GM21515 (cell line): ENCODE measurements at regions not wholly inside any gene's neighbourhood (a gene's known extent, or its start where the extent isn't known, plus 50 kb on each side); places are given as distances from the start of the nearest gene placed in this dataset.

Experiments
- ATAC-seq: cut with Tn5 transposase; IDR thresholded peaks from one replicate; pipeline ENCODE4 v1.9.1; 2021; ENCODE audit not compliant: unreplicated experiment

DNA sequence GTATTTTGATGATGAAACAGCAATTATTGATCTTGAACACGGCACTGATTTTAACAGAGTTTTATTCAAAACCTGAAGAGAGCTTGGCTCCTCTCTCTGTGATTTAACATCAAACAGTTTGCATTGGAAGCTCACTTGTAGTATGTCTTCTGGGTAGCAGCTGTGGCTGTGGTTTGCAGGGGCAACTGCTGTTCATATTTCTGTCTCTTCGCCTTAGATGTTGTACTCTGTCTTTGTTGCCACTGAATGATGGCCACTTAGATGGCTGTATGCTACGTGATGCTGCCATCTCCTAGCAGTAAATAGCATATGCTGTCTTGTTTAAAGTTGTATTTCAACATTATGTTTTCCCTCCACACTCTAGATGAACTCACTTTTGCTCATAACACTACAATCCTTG lies 1743.0 kb upstream of the TENM3 start:
- ATAC-seq: no peak

DNA sequence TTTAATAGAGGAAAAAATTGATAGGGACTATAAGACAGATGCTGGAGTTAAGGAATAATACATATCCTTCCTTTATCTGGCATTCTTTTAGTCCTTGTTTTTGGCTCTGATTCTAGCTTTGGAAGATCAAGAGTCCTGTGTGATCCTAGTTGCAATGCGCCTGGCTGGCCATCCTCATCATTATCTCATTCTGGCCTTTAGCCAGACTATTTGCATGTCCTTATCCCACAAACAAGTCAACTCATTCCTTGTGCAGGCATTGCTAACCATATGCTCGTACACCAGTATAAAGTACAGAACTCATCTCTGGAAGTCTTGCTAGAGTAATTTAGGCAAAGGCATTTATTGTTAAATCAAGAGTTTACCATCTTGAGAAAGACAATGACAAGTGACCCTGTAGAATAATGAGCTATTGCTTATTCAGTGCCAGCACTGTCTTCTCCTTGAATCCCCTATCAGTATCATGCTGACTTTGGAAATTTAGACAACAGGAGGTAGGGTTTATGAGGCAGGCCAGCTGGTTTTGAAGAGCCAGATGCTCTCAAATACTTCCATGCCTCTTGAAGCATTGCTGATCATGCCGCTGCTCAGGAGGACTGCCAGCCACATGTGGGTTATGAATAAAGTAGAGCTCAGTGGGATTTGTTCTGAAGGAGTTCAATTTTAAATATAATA lies 1730.3 kb upstream of the TENM3 start:
- ATAC-seq: no peak

DNA sequence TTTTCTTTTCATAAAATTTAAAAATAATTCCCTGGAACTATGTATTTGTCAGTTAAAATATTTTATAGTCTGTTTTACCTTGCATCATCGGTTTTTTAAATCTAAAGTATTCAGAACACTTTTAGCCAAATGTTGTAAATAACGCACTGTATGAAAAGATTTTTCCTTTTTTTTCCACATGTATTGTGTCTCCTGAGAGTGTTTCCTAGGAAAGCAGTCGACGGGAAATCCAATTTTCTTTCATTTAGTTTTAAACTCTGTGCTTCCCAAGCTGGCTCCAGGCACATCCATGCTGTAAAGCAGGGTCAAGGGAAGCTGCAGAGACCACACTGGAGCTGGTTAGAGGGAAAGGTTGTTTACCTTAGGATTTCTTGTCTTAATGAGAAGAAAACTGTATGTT lies 1724.3 kb upstream of the TENM3 start:
- no peak for ATAC-seq

DNA sequence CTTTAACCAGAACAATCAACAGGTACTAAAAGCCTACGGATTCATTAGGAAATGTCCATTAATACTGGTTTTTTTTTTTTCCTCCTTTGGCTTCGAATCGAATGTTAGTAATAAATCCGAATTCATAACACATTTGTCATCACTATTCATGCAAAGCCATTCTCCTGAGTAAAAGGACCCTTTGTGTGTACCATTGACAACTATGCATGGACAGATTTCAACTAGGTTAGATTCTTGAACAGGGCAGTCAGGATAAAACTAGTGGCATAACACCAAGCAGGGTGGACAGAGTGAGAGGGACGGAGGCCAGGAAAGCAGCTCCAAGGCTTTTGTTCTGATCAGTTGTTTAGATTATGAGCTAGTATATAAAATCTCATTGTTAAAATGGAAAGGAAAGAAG lies 1722.0 kb upstream of the TENM3 start:
- ATAC-seq: no peak

DNA sequence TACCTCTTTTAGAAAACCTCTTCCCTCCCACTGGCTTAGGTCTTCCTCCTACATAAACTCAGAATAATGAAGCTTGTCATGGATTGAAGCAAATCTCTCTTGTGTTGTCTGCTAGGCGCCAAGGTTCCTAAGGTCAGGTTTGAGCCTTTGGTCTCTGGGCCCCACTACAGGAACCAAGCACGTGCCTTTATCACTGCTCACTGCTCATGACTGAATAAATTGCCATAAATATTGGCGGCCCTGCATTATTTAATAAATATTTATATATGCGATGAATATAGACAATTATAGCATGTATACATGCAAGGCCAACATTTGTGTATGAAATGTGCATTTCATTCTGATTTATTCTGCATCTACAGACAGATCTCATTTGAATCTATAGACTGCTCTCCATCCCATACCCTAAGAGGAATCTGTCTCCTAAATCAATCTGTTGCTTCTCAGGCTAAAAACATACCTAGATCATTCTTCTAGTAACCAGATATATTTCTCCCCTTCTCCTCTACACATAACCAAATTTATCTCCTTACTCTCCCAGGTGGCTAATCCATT lies 1717.6 kb upstream of the TENM3 start:
- no peak for ATAC-seq

DNA sequence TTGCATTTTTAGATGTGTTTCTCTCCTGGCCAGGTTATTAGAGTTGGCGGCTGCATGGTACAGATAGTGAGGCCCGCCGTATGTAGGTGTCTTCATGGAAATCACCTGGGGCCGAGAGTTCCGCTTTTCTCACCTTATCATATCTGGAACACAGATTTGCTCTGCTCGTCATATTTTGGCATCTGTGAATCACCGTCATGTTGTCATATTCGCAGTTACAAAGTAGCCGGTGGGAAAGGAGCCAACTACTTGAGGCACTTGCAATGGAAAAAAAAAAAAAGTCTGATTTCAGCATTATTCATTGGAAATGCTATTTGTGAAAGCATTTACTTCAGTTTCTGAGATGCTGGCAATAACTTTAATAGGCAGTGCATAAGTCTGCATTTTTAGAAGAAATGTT lies 1715.2 kb upstream of the TENM3 start:
- no peak for ATAC-seq

DNA sequence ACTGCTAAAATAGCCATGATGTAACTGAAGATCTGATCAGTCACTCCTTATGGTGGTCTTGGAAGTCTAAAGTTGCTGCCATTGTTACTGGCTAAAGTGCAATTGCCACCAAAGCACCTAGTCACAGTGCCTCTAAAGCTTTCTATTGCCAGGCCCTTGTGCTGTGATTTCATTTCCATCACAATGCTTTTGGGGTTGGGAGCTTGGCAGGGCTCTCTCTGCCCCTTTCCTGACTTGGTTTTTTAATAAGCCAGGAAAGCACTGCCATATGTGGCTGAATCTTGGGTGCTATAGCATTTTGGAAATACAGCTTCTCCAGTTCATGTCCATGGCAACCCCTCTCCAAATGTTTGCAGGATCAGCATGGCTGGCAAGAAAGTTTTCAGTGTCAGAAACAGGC lies 1712.4 kb upstream of the TENM3 start:
- no peak for ATAC-seq

DNA sequence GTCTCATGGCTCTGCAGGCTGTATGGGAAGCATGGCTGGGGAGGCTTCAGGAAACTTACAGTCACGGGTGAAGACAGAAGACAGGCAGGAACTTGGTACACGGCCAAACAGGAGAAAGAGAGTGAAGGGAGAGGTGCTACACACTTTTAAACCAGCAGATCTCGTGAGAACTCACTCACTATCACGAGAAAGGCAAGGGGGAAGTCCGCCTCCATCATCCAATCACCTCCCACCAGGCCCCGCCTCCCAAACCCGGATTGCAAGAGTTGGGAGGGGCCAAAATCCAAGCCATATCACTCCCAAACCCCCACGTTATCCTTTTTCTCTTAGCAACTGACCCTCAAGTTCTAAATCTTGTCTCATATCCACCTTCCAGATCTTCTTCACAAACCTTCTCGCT lies 1710.5 kb upstream of the TENM3 start:
- no peak for ATAC-seq

DNA sequence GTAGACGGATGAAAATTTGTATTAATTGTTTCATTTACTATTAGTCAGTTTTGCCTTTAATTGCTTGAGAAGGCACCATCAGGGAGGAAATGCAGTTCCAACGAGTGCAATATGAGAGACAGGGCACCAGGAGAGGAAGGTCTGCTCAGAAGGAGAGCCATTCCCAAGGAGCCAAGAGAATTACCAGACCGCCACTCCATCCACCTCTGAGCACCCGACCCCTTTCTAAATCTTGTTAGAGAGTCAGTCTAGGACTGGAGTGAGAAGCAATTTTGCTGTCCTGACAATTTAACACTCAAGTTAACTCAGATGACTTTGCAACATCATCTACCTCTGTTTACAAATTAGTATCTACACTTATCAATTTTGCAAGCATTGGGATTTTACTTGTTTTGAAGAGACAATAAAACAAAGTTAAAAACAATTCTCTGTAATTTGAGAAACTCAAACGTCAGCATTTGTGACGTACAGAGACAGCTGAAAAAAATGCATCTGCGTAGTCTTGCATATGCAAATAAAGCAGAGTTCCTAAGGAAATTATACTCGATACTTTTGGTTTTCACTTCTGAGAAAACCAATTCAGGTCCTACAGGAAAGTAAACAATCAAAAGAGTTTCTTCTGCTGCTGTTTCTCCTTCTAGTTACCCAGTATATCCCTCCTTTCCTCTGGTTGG lies 1704.7 kb upstream of the TENM3 start:
- ATAC-seq: no peak

DNA sequence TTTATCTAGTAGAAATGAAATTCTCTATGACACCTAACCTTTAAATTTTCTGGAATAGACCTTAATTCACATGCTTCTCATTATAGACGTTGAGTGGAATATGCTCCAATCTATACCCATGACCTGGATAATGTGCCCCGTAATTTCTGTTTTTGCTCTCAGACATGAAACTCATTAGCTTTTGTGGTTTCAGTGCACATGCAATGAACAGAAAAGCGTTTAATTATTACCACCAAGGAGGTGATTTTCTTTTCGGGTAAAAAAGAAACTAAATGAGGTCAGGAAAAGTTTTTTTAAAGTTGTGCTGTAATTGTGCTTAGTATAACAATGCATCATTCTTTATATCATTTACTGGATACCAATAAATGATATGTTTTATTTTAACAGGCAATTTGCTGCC lies 1703.9 kb upstream of the TENM3 start:
- no peak for ATAC-seq

DNA sequence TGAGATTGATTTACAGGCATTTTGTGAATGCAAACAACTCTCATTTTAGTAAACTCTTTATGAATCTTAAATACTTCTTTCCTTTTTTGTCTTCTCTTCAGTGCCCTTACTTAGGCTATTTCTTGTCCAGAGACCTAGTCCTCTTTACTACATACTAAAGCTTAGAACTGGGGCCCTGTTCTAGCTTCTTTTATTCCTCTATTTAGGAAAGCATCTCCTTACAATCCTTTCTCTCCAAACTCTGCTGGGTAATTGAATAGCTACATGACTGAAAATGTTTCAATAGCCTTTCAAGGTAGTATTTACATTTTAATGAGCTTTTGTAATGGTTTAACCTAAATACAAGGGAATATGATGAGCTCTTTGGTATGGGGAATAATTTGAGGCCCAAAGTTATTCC lies 1701.5 kb upstream of the TENM3 start:
- no peak for ATAC-seq

DNA sequence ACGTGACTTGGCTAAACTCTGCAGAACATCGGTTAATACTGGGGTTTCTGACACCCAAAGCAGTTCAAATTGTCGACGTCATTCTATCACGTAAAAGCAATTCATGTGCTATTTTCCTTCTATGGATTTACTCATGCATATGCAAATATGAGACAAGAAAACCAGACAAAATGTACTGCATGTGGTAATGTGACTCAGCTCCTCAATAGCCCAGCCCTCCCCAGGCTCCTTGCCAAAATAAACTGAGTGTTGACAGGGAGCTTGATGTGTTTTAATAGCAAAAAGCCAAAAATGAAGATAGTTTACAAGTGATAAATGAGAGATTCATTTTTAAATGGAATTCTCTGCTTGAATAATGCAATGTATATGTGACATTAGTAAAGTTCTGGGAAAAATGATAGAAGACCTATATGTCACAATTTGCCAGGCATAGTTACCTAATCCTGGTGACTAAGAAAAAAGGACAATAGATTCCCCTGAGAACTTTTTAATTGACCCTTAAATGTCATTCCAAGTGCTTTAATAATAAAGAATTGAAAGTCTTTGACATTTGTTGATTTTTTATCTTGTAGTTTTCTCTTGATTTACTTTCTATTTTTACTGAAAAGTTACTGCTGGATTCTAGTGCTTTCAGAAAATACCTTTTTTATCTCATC lies 1700.6 kb upstream of the TENM3 start:
- no peak for ATAC-seq

DNA sequence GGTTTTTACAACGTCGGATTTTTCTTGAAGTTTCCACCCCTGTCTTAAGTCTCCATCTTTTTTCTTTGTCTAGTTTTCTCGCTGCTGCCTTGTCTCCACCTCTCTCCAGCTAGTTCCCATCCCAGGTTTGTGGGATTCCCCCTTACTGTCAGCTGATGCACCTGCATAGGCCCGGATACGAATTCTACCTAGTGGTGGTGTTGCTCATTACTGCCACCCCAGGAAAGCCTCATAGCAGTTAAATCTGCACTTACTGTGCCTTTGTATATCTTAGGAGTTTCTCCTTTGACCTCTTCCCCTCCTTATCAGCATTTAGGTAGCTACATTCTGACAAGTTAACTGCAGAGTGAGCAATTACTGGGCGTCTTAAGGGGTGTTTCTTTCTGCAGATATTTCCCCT lies 1693.1 kb upstream of the TENM3 start:
- no peak for ATAC-seq

DNA sequence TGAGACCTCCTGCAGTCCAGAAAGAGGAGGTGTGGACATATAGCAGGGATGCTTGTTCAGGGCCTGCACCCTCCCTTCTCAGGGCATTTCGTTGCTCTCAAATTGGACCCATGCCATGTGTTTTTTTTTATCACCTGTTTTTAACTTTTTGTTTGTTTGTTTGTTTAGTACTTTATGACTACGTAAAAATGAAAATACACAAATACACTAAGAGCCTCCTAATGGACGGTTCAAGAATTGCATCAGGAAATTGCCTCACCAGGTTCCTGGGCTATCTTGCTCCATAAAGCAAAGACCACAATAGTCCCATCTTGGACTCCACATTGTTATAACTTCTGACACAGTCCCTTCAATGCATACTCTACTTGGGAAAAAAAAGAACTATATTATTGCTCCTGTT lies 1685.9 kb upstream of the TENM3 start:
- no peak for ATAC-seq

DNA sequence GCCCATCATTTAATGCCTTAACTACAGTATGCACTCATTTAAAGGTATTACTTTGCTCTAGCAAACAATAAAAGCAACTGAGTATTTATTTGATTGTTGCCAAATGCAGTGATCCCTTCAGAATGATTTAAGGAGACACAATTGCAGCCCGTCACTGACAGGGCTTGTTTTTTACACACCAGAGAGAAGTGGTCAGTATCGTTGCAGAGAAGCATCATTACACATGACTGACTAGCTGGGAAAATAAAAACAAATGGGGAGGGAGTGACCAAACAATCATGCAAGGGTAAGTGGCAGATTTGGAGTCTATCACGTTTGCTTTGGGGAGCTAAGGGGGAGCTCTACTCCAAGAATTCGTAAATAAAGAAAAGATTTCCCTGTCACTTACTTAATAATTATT lies 1685.3 kb upstream of the TENM3 start:
- ATAC-seq: no peak

DNA sequence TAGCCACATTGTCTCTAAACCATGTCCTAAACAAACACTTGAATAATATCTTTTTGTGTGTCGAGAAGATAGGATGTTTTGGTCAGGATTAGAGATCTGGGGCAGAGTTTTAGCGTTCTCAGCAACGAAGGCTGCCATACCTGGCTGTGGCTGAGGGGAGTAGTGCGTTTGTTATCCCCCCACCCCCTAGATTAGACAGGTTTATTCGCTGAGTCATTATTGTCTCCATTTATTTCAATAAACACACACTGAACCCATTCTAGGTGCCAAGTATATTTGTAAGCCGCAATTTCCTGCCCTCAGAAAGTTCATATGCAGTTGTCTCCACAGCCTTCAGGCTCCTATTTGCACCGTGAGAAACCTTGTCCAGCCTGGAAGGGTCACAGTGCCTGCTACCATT lies 1684.8 kb upstream of the TENM3 start:
- no peak for ATAC-seq

DNA sequence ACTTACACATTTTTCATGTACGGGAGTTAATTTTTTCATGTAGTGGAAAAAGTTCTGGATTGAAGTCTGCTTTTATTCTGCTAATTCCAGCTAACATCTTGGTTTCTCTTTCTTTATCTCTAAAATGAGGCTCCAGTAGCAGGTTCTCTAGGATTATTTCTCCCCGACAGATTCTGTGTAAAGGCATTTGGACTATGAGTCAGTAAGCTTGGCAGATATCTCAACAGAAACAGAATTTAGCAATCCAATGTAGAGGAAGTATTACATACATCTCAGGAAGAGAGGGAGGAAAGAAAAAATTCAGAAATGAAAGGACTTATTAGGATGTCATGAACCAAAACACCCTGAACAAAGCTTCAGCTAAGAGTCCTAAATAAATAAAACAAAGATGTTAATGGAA lies 1682.3 kb upstream of the TENM3 start:
- ATAC-seq: no peak

DNA sequence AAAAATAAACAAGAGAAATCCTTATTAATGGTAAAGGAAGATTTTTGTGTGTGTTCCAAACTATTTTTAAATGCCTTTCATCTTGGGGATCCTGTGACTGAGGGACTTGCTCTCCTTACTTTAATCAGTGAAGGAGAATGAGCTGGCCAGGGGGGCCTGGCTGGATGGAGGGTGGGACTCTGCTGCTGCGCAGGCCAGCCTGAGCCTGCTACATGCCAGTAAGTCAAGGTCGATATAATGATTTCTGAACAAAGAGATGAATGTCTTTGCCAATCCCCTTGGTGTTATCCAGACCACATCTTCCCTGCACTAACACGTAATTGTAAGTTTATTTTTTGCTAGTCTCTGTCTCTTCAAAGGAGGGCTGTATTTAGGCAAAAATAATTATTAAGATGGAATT lies 1679.2 kb upstream of the TENM3 start:
- ATAC-seq: no peak

DNA sequence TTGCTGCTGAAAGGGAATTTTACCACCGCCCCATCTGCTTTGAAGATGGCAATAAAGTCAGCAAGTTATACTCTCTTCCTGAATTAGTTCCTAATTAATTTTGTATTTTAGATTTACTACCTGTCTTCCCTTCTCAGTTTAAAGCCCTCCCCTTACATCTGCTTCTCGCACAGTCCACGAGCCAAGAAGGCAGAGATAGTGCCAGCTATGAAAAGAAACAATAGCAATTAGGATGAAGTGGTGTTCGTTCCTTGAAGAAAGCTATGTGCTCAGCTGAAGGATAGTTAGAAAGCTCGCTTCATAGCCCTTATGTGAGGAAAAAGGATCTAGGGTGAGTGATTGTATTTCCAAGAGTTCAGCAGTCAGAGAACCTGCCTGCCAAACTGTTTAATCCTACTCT lies 1678.8 kb upstream of the TENM3 start:
- no peak for ATAC-seq

DNA sequence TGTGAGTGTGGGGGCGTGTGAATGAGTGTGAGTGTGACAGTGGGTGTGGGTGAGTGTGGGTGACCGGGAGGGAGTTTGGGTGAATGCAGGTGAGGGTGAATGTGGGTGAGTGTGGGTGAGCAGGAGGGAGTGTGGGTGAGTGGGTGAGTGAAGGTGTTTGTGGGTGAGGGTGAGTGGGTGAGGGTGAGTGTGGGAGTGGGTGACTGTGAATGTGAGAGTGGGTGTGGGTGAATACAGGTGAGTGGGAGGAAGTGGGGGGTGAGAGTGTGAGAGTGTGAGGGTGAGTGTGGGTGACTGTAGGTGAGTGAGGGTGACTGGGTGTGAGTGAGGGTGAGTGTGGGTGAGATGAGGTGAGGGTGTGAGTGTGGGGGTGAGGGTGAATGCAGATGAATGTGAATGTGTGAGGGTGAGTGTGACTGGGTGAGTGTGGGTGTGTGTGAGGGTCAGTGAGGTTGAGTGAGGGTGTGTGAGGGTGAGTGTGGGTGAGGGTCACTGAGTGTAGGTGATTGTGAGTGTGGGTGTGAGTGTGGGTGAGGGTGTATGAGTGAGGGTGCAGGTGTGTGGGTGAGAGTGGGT lies 1677.3 kb upstream of the TENM3 start:
- no peak for ATAC-seq

DNA sequence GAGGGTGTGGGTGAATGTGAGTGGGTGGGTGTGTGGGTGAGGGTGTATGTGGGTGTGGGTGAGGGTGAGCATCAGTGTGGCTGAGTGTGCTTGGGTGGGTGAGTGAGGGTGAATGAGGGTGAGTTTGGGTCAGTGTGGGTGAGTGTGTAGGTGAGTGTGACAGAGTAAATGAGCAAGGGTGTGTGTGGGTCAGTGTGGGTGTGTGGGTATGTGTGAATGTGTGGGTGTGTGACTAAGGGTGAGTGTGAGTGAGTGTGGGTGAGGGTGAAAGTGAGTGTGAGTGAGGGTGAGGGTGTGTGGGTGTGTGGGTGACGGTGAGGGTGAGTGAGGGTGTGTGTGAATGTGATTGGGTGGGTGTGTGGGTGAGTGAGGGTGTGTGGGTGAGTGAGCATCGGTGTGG lies 1676.7 kb upstream of the TENM3 start:
- ATAC-seq: no peak

DNA sequence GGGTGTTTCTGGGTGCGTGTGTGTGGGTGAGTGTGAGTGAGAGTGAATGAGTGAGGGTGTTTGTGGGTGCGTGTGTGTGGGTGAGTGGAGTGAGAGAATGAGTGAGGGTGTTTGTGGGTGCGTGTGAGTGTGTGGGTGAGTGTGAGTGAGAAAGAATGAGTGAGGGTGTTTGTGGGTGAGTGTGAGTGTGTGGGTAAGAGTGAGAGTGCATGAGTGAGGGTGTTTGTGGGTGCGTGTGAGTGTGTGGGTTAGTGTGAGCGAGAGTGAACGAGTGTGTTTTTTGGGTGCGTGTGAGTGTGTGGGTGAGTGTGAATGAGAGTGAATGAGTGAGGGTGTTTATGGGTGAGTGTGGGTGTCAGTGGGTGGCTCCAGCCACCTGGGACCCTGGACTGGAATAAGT lies 1676.1 kb upstream of the TENM3 start:
- no peak for ATAC-seq
